ENCODE measurements at regions not wholly inside any gene's neighbourhood (a gene's known extent, or its start where the extent isn't known, plus 50 kb on each side); places are given as distances from the start of the nearest gene placed in this dataset.

DNA sequence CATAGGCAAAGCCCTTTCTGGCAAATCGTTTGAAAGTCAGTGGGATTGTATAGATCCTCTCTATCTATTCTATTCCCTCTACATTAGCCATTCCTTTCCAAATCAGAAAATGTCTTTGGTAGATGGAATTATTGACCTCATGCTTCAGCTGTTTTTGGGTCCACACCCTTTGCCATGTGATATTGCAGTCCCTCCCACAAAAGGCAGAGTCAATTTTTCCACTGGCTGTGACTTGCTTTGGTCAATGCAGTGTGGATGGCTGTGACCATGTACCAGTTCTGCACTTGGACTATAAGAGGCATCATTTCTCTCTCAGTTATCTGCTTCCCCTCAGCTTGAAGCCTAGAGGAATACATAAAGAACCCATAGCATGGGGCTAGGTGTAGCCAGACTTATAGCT is 332.9 kb downstream of the PTEN start:
- DNase-seq (ENCODE audit: low spot score) = no peak

GRCh38 chr10:88198023-88198422 is 334.6 kb downstream of the PTEN start:
- no peak for DNase-seq (ENCODE audit: low spot score)

DNA sequence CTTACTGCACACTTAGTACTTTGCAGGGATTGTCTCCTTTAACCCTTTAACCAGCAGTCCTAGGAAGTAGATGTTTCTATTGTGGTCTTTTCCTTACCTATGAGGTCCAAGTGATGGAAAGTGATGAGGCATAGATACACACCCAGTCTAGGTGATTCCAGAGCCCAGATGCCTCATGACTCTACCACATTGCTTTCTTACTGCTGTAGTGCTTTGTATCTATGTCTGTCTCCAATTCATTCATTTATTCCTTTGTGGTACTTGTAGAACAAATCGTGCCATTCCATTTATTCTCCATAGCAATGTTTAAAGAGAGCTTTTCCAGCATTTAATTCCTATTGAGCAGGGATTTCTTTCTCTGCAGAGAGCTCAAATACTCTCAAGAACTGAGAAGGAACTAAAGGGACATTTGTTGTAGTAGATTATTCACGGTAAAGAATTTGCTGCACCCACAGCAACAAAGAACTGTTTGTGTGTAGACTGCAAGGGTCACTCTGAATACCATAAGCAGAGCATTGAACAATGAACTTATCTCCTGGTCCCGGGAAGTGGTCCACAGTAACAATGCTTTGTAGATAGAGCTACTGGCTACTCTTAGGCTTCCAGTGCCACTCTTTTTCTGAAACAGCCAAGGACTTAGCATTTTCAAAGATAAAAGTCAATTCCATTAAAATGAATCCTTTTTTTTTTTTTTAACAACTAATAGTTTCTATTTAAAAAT is 337.0 kb downstream of the PTEN start:
- DNase-seq (ENCODE audit: low spot score) = no peak

- DNase-seq (ENCODE audit: low spot score) = no peak
Measured at GRCh38 chr10:88205842-88206446, 342.5 kb downstream of the PTEN start.

DNA sequence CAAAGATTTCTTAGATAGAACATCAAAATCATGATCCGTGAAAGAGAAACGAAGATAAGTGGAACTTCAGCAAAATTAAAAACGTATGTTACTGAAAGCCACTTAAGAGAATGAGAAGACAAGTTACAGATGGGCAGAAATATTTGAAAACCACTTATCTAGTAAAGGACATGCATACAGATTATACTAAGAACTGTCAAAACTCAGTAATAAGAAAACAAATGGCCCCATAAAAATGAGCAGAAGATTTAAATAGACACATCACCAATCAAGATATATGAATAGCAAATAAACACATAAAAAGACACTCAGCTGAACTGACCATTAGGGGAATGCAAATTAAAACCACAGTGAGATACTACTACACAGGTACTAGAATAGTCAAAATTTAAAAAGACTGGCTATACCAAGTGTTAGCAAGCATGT is 343.7 kb downstream of the PTEN start:
- peak; percentile 48 for DNase-seq (ENCODE audit: low spot score)

DNA sequence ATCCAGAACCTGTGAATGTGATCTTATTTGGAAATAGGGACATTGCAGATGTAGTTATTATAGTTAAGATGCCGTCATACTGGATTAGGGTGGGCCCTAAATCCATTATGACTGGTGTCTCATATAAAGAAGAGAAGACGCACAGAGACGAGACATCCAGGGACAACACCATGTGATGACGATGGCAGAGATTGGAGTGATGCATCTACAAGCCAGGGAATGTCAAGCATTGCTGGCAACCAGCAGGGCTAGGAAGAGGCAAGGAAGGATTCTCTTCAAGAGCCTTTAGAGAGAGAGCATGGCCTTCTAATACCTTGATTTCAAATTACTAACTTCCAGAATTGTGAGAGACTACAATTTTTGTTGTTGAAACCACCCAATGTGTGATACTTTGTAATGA is 345.8 kb downstream of the PTEN start:
- DNase-seq (ENCODE audit: low spot score) = no peak

GRCh38 chr10:88209837-88210561 is 346.6 kb downstream of the PTEN start:
- DNase-seq (ENCODE audit: low spot score) = no peak

DNA sequence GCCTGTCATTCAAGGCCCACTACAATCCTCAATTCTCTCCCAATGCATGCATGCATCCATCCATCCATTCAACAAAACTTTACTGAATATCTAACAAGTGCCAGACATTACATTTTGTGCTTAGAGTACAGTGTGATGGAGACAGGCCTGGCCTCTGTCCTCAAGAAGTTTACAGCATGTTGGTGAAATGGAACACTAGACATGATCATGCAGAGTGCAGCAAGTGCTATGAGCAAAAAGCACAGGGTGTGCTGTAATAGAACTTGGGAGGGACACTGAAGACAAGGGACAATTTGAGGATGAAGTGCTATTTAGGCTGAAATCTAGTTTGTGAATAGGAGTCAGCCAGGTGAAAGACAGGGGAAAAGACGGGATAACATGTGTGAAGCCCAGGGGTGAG is 347.8 kb downstream of the PTEN start:
- DNase-seq (ENCODE audit: low spot score) = no peak

- no peak for DNase-seq (ENCODE audit: low spot score)
Measured at GRCh38 chr10:88212069-88212468, 348.6 kb downstream of the PTEN start.

GRCh38 chr10:88213065-88213605 is 349.7 kb downstream of the PTEN start:
- DNase-seq (ENCODE audit: low spot score) = no peak

DNA sequence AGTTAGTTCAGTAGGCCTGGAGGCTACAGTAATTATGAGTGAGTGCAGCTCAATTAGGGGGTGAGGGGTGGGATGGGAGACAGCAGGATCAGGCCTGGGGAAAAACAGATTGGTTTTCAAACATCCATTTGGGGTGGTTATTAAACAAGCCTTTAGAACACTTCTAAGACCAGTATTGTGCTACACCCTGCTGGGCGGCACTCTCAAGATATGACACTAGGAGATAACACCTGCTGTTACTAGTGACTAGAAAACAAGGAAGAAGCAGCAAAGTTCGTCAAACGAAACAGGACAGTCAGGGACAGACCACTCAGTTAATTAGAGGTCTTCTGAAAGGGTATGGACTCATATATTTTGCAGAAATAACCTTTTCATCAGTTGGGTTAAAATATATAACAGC is 353.6 kb downstream of the PTEN start:
- no peak for DNase-seq (ENCODE audit: low spot score)

- no peak for DNase-seq (ENCODE audit: low spot score)
Measured at GRCh38 chr10:88218362-88218761, 354.9 kb downstream of the PTEN start.

DNA sequence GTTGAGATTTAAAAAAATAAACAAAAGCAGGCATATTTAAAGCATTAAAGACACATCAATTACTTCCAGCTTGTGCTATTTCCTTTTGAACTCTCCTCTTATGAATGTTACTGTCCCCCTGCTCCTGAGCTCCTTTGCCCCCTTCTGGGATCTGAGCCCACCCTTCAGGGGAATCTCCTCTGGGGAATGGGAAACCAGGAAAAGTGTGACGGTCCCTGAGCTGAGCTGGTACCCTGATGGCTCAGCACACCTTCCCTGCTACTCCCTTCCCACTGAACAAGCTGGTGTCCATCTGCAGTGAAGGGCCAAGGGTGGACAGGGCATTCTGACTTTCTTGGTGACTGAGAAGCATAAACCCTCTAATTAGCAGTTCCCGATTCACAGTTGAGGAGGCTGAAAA is 356.3 kb downstream of the PTEN start:
- DNase-seq (ENCODE audit: low spot score) = no peak

DNA sequence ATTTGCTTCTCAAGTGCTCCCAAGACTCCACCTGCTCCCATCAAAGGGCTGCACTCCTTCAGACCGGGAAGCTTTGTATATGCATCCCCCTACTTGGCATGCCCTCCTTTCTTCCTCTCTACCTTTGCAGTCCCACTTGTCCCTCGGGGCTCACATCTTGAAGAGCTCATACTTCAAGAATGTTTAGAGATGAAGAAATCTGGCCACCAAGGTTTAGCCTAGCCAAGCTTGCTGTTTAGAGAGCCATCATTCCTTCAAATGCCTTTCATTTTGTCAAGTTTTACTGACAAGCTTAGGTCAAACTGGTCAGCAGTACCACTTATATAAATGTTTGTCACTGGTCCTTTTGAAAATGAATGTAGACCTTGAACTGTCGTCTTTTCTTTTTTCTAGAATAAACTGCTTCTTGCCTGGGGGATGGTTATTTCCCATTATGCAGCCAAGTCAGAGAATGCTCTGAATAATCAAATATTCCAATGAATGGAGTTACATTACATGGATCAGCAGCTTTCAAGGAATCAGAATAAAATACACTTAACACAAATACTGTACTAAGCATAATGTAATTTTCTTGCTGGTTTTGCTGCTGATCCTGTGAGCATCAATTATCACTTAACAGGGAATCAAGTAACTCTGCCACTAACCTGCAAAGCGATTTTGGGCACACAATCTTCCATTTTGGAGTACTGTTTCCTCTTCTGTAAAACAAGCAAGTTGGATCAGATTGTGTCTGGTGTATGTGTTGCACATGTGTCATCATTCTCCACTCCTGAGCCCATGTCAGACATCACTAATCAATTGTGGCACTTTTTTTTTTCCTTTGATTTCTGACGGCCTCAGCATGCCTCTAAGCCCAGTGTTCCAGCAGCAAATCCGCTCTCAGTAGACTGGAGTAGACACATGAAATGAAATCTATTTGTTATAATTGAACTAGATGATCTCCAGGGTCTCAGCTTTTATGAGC is 357.9 kb downstream of the PTEN start:
- peak; percentile 73 for DNase-seq (ENCODE audit: low spot score)

DNA sequence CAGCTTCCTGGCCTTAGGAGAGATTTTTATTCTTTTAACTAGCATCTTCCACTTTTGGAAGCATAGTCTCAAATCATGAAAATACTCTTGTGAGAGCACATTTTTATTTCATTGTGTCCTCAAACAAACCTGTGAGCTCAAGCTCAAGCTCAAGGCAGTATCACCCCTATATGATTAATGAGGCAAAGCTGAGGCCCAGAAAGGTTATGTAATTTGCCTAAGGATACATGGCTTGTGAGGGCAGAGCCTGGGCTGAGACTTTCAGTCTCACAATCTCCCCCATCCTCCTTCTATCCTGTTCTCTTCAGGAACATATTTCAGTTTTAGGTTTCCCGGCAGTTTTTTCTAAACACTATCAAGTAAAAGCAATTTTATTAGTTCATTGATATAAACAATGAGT is 359.5 kb downstream of the PTEN start:
- DNase-seq (ENCODE audit: low spot score) = no peak

Data from SK-N-DZ (cell line).